Fibroblast of lung (primary cell): ENCODE measurements at regions not wholly inside any gene's neighbourhood (a gene's known extent, or its start where the extent isn't known, plus 50 kb on each side); places are given as distances from the start of the nearest gene placed in this dataset.

Source experiments
- DNase-seq, 2 donors: peaks; one replicate each; pipeline versions ENCODE4 v3.0.0 to v3.0.0-alpha.2; 2010; ENCODE audit warnings: low read depth in 2 of 2
- H2AFZ ChIP-seq: 2 replicates; pipeline ENCODE4 v1.5.1; 2012; ENCODE audit warnings: low read length, control low read depth, inconsistent platforms
- H3K27ac ChIP-seq: 2 replicates; pipeline ENCODE4 v1.5.1; 2011; ENCODE audit warnings: low read length, control low read depth; ENCODE audit not compliant: insufficient read depth
- H3K27me3 ChIP-seq: 2 replicates; pipeline ENCODE4 v1.5.1; 2011; ENCODE audit warnings: mild to moderate bottlenecking, low read length; ENCODE audit not compliant: control insufficient read depth, insufficient read depth
- H3K36me3 ChIP-seq: 2 replicates; pipeline ENCODE4 v1.5.1; 2011; ENCODE audit warnings: low read length; ENCODE audit not compliant: control insufficient read depth, insufficient read depth
- H3K4me1 ChIP-seq: 2 replicates; pipeline ENCODE4 v1.5.1; 2011; ENCODE audit warnings: low read length; ENCODE audit not compliant: control insufficient read depth, insufficient read depth; ENCODE audit errors: extremely low read depth
- H3K4me2 ChIP-seq: 2 replicates; pipeline ENCODE4 v1.5.1; 2011; ENCODE audit warnings: low read length, control low read depth; ENCODE audit not compliant: insufficient read depth; ENCODE audit errors: extremely low read depth
- H3K4me3 ChIP-seq, 4 experiments: fragments of 200-600 bp in 1 of 4; sonication (generic) in 1 of 4; replicated peaks in 1 of 4; 2 replicates each; pipeline ENCODE4 v1.5.1; 2011 to 2016; ENCODE audit warnings: low read length in 4 of 4, low read depth in 3 of 4, mild to moderate bottlenecking in 3 of 4, control low read depth in 2 of 4, inconsistent platforms in 1 of 4, mixed read lengths in 1 of 4; ENCODE audit not compliant: insufficient read depth in 1 of 4; ENCODE audit errors: control extremely low read depth in 1 of 4
- H3K79me2 ChIP-seq: 2 replicates; pipeline ENCODE4 v1.5.1; 2012; ENCODE audit warnings: mild to moderate bottlenecking, low read length, inconsistent platforms; ENCODE audit not compliant: control insufficient read depth, insufficient read depth
- H3K9ac ChIP-seq: 2 replicates; pipeline ENCODE4 v1.5.1; 2011; ENCODE audit warnings: mild to moderate bottlenecking, low read length, control low read depth; ENCODE audit not compliant: insufficient read depth
- H3K9me3 ChIP-seq: 2 replicates; pipeline ENCODE4 v1.5.1; 2012; ENCODE audit warnings: low read depth, low read length; ENCODE audit not compliant: control insufficient read depth, insufficient read depth
- H4K20me1 ChIP-seq: 2 replicates; pipeline ENCODE4 v1.5.1; 2011; ENCODE audit warnings: low read length; ENCODE audit not compliant: control insufficient read depth, insufficient read depth; ENCODE audit errors: extremely low read depth
- CTCF ChIP-seq, 2 donors: IDR thresholded peaks in 1 of 2; conservative IDR thresholded peaks in 1 of 2; 1 replicate in 1 of 2; 2 replicates in 1 of 2; pipeline ENCODE4 v1.5.1; 2011 to 2012; ENCODE audit warnings: low read length in 2 of 2, control low read depth in 1 of 2, inconsistent platforms in 1 of 2, low read depth in 1 of 2, mild to moderate bottlenecking in 1 of 2
- EZH2 ChIP-seq: IDR thresholded peaks from 2 replicates; pipeline ENCODE4 v1.5.1; 2012; ENCODE audit warnings: low read length, control low read depth, mild to moderate bottlenecking; ENCODE audit errors: missing control alignments

DNA sequence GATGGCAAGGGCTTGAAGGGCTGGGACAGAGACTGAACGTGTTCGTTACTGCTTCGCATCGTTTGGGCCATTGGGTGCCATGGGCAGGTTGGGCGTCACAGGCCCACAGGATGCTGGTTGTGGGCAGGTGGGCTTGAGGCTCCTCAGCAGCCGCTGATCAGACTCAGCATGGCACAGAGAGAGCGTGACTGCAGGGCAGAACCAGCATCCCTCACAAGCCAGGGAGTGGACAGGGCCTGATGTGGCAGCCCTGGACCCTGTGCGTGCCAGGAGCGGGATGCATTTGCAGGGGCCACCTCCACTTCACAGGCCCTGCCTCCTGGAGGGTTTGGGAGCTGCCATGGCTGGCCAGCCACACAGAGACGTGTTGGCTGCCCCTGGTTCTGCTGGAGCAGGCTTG is 1228.3 kb downstream of the BRD1 start:
- Histone ChIP-seq H3K27me3 (no peaks in the 10 kb centered on the region), H2AFZ (no peak overlapping the region), H3K79me2 (no peaks in the 10 kb centered on the region), H3K36me3 (no peaks in the 10 kb centered on the region), H3K9me3 (no peaks in the 10 kb centered on the region), H3K9ac (no peak overlapping the region), H3K4me2 (no peak overlapping the region), H3K4me3 (no peak overlapping the region), H3K27ac (no peak overlapping the region), H3K4me1 (no peaks in the 10 kb centered on the region), H4K20me1 (no peaks in the 10 kb centered on the region)
- no peak for DNase-seq
- TF ChIP-seq EZH2 (no peak), CTCF (conservative IDR thresholded peaks at IDR 0.05 in 1 of 2, IDR thresholded peaks at IDR 0.05 in 1 of 2; ENCODE audit: low read depth in 1 of 2, low read length in 2 of 2) (no peak)

GRCh38 chr22:48596111-48596850 is 1231.4 kb downstream of the BRD1 start:
- no peaks in the 10 kb centered on the region for H3K9me3 ChIP-seq

GRCh38 chr22:48595511-48595905 is 1232.2 kb downstream of the BRD1 start:
- no peak for DNase-seq
- Histone ChIP-seq H3K79me2 (no peaks in the 10 kb centered on the region), H4K20me1 (no peaks in the 10 kb centered on the region), H3K9ac (no peak overlapping the region), H3K9me3 (no peaks in the 10 kb centered on the region), H3K27me3 (no peaks in the 10 kb centered on the region), H3K27ac (no peak overlapping the region), H2AFZ (no peak overlapping the region), H3K4me3 (no peak overlapping the region), H3K4me2 (no peak overlapping the region), H3K4me1 (no peaks in the 10 kb centered on the region), H3K36me3 (no peaks in the 10 kb centered on the region)
- TF ChIP-seq CTCF (conservative IDR thresholded peaks at IDR 0.05 in 1 of 2, IDR thresholded peaks at IDR 0.05 in 1 of 2; ENCODE audit: low read depth in 1 of 2, low read length in 2 of 2) (no peak), EZH2 (no peak)

More at GRCh38 chr22:48596111-48596850, 1231.4 kb downstream of the BRD1 start:
- Histone ChIP-seq H3K4me1 (no peaks in the 10 kb centered on the region), H3K9ac (no peak overlapping the region), H2AFZ (no peak overlapping the region), H3K27me3 (no peaks in the 10 kb centered on the region), H3K4me2 (no peak overlapping the region), H3K27ac (no peak overlapping the region), H3K36me3 (no peaks in the 10 kb centered on the region), H3K79me2 (no peaks in the 10 kb centered on the region), H3K4me3 (no peak overlapping the region), H4K20me1 (no peaks in the 10 kb centered on the region)
- TF ChIP-seq EZH2 (no peak), CTCF (conservative IDR thresholded peaks at IDR 0.05 in 1 of 2, IDR thresholded peaks at IDR 0.05 in 1 of 2; ENCODE audit: low read depth in 1 of 2, low read length in 2 of 2) (no peak)
- no peak for DNase-seq
